Lung (tissue), 11 donors: ENCODE measurements at regions not wholly inside any gene's neighbourhood (a gene's known extent, or its start where the extent isn't known, plus 50 kb on each side); places are given as distances from the start of the nearest gene placed in this dataset.

Experiments
- ATAC-seq: fragments of 200-7000 bp; cut with Tn5 transposase; one replicate; pipeline ENCODE4 v1.9.1; 2020; ENCODE audit warnings: moderate number of reproducible peaks; ENCODE audit not compliant: insufficient read depth, low FRiP score
- DNase-seq, 3 donors: peaks; one replicate each; pipeline ENCODE4 v3.0.0-alpha.2; 2013 to 2017
- H3K27ac ChIP-seq, 2 donors: one replicate each; pipeline ENCODE4 v1.5.1; 2013; ENCODE audit warnings: mild to moderate bottlenecking in 2 of 2, moderate library complexity in 2 of 2, control low read depth in 1 of 2, inconsistent platforms in 1 of 2, low read depth in 1 of 2, low read length in 1 of 2
- H3K27me3 ChIP-seq, 3 donors: one replicate each; pipeline ENCODE4 v1.5.1; 2013; ENCODE audit warnings: low read length in 2 of 3; ENCODE audit not compliant: control insufficient read depth in 3 of 3, insufficient read depth in 3 of 3
- H3K36me3 ChIP-seq, 4 donors: one replicate each; pipeline ENCODE4 v1.5.1; 2013; ENCODE audit warnings: low read length in 4 of 4, mild to moderate bottlenecking in 1 of 4, moderate library complexity in 1 of 4; ENCODE audit not compliant: control insufficient read depth in 4 of 4, insufficient read depth in 4 of 4
- H3K4me1 ChIP-seq, 5 donors: one replicate each; pipeline ENCODE4 v1.5.1; 2013; ENCODE audit warnings: low read length in 5 of 5, mild to moderate bottlenecking in 2 of 5, moderate library complexity in 1 of 5; ENCODE audit not compliant: control insufficient read depth in 5 of 5, insufficient read depth in 5 of 5
- H3K4me3 ChIP-seq: one replicate; pipeline ENCODE4 v1.5.1; 2013; ENCODE audit warnings: mild to moderate bottlenecking, control low read depth, moderate library complexity
- H3K9ac ChIP-seq, 2 donors: one replicate each; pipeline ENCODE4 v1.5.1; 2013; ENCODE audit warnings: low read length in 2 of 2, control low read depth in 1 of 2; ENCODE audit not compliant: insufficient read depth in 1 of 2
- H3K9me3 ChIP-seq, 4 donors: one replicate each; pipeline ENCODE4 v1.5.1; 2013; ENCODE audit warnings: low read length in 3 of 4, mild to moderate bottlenecking in 1 of 4, moderate library complexity in 1 of 4; ENCODE audit not compliant: control insufficient read depth in 4 of 4, insufficient read depth in 3 of 4
- CTCF ChIP-seq: IDR thresholded peaks from 2 replicates; pipeline ENCODE4 v1.5.1; 2012; ENCODE audit warnings: mild to moderate bottlenecking; ENCODE audit errors: control extremely low read depth, extremely low read depth
- WGBS, 2 donors: extraction: QIAGEN DNeasy Blood & Tissue Kit; methylation state at CpG; one replicate each; pipeline ENCODE4 v1.1.7; 2013; 5-methylcytosine and 5-hydroxymethylcytosine counted together
- donor health status: control.
- donor health status: control.
- donor health status: Bipolar disorder and iron deficiency.
- donor health status: healthy.
- donor health status: DM: yes; HTN: yes; CAD: no.

GRCh38 chr18:41724195-41724594 is 230.8 kb upstream of the PIK3C3 start:
- DNase-seq (no peak), ATAC-seq (no peak)
- no peaks in the 10 kb centered on the region for H3K27me3 ChIP-seq
- no peaks in the 10 kb centered on the region for H3K36me3 ChIP-seq
- 85 to 91% methylated on average over 6 of the region's 6 CpGs for WGBS, 2 donors
- H3K27ac ChIP-seq: no peak overlapping the region
- H3K9ac ChIP-seq: no peak overlapping the region
- H3K4me1 ChIP-seq: peaks cover 0 to 9% (median 0%) of the 10 kb centered on the region in 5 donors
- no peak overlapping the region for H3K4me3 ChIP-seq
- TF ChIP-seq CTCF: no peak
- no peaks in the 10 kb centered on the region for H3K9me3 ChIP-seq

DNA sequence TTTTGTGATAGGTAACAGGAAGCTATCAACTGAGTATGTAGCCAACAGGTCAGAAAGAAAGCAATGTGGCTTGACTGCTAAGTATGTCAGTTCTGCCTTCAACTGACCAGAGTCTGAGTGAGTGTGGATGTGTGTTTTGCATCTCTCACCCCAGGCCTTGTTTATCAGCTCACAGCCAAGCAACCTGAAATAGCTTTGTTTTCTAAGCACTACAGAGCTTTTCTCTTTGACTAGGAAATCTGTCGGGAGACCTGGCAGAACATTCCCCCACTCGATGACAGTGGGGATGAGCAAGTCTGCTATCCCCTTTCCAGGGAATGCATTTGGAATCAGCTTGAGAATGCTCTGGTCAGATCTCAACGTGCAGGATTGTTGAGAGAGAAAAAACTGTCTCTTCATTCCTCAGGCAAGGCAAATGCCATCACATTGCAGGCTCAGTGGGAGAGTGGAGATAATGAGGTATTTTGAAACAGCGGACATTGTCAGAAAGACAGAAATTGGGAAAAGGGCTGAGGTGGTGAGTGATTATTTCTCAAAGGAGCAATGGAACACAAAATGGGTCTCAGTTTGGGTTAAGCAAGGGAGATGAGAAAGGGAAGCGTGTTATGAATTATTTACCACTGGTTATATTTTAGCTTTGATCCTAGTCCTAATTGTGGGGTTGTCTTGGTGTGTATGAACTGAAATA is 233.8 kb upstream of the PIK3C3 start:
- ATAC-seq (no peak), DNase-seq (peak; percentile 45 to 86 (median 70))
- no peaks in the 10 kb centered on the region for H3K27me3 ChIP-seq
- no peaks in the 10 kb centered on the region for H3K36me3 ChIP-seq
- no peaks in the 10 kb centered on the region for H3K9me3 ChIP-seq
- no peak overlapping the region for H3K4me3 ChIP-seq
- no peak for TF ChIP-seq CTCF
- no peak overlapping the region for H3K27ac ChIP-seq
- 48 to 61% methylated on average over 5 of the region's 5 CpGs for WGBS, 2 donors
- H3K9ac ChIP-seq: no peak overlapping the region
- H3K4me1 ChIP-seq: peaks cover 0 to 9% (median 2%) of the 10 kb centered on the region in 5 donors

GRCh38 chr18:41720226-41720625 is 234.8 kb upstream of the PIK3C3 start:
- WGBS, 2 donors: 89 to 90% methylated on average over 2 of the region's 2 CpGs
- Histone ChIP-seq H3K27ac (no peak overlapping the region), H3K4me3 (no peak overlapping the region), H3K27me3 (no peaks in the 10 kb centered on the region), H3K36me3 (no peaks in the 10 kb centered on the region), H3K9me3 (no peaks in the 10 kb centered on the region), H3K4me1 (peaks cover 0 to 9% (median 2%) of the 10 kb centered on the region in 5 donors), H3K9ac (no peak overlapping the region)
- ATAC-seq (no peak), DNase-seq (no peak)
- TF ChIP-seq CTCF: no peak

DNA sequence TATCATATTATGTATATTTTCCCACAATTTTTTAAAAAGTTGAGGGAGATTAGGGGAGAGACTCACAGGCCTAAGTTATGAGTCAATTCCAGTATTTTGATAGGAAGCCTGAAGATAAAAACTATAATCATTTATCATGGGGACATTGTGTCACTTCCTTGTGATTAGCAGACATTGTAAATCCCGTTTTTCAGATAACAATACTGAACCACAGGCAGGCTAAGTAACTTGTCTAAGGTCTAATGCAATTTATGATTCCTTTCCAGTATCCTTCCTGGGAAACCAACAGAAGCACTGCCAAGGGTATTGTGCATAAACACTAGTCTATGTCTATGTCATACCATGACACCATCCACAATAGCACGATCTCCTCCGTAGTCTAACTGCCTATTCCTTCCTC is 235.2 kb upstream of the PIK3C3 start:
- H3K9ac ChIP-seq: no peak overlapping the region
- peaks cover 0 to 10% (median 5%) of the 10 kb centered on the region in 5 donors for H3K4me1 ChIP-seq
- H3K36me3 ChIP-seq: no peaks in the 10 kb centered on the region
- no peak for TF ChIP-seq CTCF
- H3K27me3 ChIP-seq: no peaks in the 10 kb centered on the region
- H3K27ac ChIP-seq: no peak overlapping the region
- no peak for ATAC-seq
- no peak overlapping the region for H3K4me3 ChIP-seq
- WGBS, 2 donors: 56 to 65% methylated on average over 3 of the region's 3 CpGs
- no peaks in the 10 kb centered on the region for H3K9me3 ChIP-seq
- no peak for DNase-seq
